ENCODE measurements at regions not wholly inside any gene's neighbourhood (a gene's known extent, or its start where the extent isn't known, plus 50 kb on each side); places are given as distances from the start of the nearest gene placed in this dataset.

- TF ChIP-seq, protein P1, sequence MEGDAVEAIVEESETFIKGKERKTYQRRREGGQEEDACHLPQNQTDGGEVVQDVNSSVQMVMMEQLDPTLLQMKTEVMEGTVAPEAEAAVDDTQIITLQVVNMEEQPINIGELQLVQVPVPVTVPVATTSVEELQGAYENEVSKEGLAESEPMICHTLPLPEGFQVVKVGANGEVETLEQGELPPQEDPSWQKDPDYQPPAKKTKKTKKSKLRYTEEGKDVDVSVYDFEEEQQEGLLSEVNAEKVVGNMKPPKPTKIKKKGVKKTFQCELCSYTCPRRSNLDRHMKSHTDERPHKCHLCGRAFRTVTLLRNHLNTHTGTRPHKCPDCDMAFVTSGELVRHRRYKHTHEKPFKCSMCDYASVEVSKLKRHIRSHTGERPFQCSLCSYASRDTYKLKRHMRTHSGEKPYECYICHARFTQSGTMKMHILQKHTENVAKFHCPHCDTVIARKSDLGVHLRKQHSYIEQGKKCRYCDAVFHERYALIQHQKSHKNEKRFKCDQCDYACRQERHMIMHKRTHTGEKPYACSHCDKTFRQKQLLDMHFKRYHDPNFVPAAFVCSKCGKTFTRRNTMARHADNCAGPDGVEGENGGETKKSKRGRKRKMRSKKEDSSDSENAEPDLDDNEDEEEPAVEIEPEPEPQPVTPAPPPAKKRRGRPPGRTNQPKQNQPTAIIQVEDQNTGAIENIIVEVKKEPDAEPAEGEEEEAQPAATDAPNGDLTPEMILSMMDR (IDR thresholded peaks at IDR 0.05), result no peak
- TF ChIP-seq POLR2A (IDR thresholded peaks at IDR 0.05) (no peak), EP300 (IDR thresholded peaks at IDR 0.05) (no peak), POLR2AphosphoS5 (IDR thresholded peaks at IDR 0.05) (no peak)
Observed at GRCh38 chr9:30193421-30193820, 2191.0 kb upstream of the ACO1 start.

Data from sigmoid colon (tissue), 4 donors.